ENCODE measurements at regions not wholly inside any gene's neighbourhood (a gene's known extent, or its start where the extent isn't known, plus 50 kb on each side); places are given as distances from the start of the nearest gene placed in this dataset.

DNA sequence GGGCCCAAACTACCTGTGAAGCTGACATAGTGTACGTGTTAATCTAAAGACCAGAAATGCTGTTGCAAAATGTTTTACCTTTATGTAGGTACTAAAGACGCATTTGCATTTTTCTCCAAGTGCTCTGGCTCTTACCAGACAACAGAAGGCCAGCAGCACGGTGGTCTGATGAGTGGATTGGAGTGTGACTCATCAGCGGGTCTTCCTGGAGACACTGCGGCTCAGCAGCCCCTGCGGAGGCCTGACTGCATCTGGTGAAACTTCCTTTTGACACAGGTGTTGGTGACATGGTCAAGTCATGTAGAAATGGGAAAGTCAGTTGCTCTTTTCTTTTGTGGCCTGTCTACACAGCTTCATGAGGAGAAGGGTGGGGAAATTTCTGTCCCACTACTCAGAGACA is 723.6 kb downstream of the INHBA start:
- Histone ChIP-seq H3K27me3 (ENCODE audit: low read length) (no peaks in the 10 kb centered on the region), H4K20me1 (ENCODE audit: low read depth, low read length) (no peaks in the 10 kb centered on the region), H3K27ac (ENCODE audit: low read depth, low read length) (no peak overlapping the region), H3K9me2 (replicated peaks; ENCODE audit: insufficient read depth, low read length) (no peaks in the 10 kb centered on the region), H3K4me3 (ENCODE audit: insufficient read depth, low read length, poor library complexity, severe bottlenecking) (no peak overlapping the region), H3K4me2 (ENCODE audit: low read depth, low read length, poor library complexity, severe bottlenecking) (no peak overlapping the region), H3K9me3 (ENCODE audit: insufficient read depth, low read length) (no peaks in the 10 kb centered on the region), H2AFZ (ENCODE audit: low read depth, low read length, severe bottlenecking) (no peak overlapping the region), H3F3A (ENCODE audit: insufficient read depth) (no peaks in the 10 kb centered on the region), H3K9ac (ENCODE audit: low read length) (no peak overlapping the region), H3K79me2 (ENCODE audit: insufficient read depth, low read length) (no peaks in the 10 kb centered on the region), H3K36me3 (ENCODE audit: low read length) (no peaks in the 10 kb centered on the region)
- TF ChIP-seq EZH2phosphoT487 (conservative IDR thresholded peaks at IDR 0.05; ENCODE audit: low read length): no peak
- TF ChIP-seq, protein P1, sequence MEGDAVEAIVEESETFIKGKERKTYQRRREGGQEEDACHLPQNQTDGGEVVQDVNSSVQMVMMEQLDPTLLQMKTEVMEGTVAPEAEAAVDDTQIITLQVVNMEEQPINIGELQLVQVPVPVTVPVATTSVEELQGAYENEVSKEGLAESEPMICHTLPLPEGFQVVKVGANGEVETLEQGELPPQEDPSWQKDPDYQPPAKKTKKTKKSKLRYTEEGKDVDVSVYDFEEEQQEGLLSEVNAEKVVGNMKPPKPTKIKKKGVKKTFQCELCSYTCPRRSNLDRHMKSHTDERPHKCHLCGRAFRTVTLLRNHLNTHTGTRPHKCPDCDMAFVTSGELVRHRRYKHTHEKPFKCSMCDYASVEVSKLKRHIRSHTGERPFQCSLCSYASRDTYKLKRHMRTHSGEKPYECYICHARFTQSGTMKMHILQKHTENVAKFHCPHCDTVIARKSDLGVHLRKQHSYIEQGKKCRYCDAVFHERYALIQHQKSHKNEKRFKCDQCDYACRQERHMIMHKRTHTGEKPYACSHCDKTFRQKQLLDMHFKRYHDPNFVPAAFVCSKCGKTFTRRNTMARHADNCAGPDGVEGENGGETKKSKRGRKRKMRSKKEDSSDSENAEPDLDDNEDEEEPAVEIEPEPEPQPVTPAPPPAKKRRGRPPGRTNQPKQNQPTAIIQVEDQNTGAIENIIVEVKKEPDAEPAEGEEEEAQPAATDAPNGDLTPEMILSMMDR (IDR thresholded peaks at IDR 0.05; ENCODE audit: insufficient read depth, low read length, poor library complexity, severe bottlenecking): no peak

- no peak overlapping the region for H2AFZ ChIP-seq (ENCODE audit: low read depth, low read length, severe bottlenecking)
- no peak overlapping the region for H3K4me3 ChIP-seq (ENCODE audit: insufficient read depth, low read length, poor library complexity, severe bottlenecking)
- H3K27me3 ChIP-seq (ENCODE audit: low read length): no peaks in the 10 kb centered on the region
- H3K9me3 ChIP-seq (ENCODE audit: insufficient read depth, low read length): no peaks in the 10 kb centered on the region
- H3K36me3 ChIP-seq (ENCODE audit: low read length): no peaks in the 10 kb centered on the region
- no peak overlapping the region for H3K9ac ChIP-seq (ENCODE audit: low read length)
- no peaks in the 10 kb centered on the region for H3K9me2 ChIP-seq (replicated peaks; ENCODE audit: insufficient read depth, low read length)
- TF ChIP-seq, protein P1 (IDR thresholded peaks at IDR 0.05; ENCODE audit: insufficient read depth, low read length, poor library complexity, severe bottlenecking): no peak
- TF ChIP-seq EZH2phosphoT487 (conservative IDR thresholded peaks at IDR 0.05; ENCODE audit: low read length): no peak
- H3F3A ChIP-seq (ENCODE audit: insufficient read depth): no peaks in the 10 kb centered on the region
- no peak overlapping the region for H3K4me2 ChIP-seq (ENCODE audit: low read depth, low read length, poor library complexity, severe bottlenecking)
- no peak overlapping the region for H3K27ac ChIP-seq (ENCODE audit: low read depth, low read length)
- H3K79me2 ChIP-seq (ENCODE audit: insufficient read depth, low read length): no peaks in the 10 kb centered on the region
- no peaks in the 10 kb centered on the region for H4K20me1 ChIP-seq (ENCODE audit: low read depth, low read length)
Observed at GRCh38 chr7:40978047-40978446, 724.8 kb downstream of the INHBA start.

DNA sequence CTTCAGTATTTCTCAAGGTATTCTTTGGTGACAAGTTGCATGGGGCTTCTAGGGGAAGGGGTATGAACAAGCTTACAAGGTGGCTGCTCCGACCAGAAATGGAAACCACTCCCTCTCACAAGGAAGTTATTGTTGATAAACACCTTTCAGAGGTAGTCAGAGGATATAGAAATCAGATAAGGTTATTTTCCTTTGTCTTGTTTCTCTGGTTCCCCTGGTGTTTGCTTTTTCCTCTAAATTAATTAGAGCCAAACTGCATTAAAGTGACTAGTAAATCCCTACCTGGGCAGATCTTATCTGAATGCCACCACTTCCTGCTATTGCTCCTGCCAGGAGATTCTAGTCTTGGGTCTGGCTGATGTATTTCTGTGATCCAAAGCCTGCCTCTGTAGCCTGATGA is 725.4 kb downstream of the INHBA start:
- Histone ChIP-seq H3K9ac (ENCODE audit: low read length) (no peak overlapping the region), H3K4me3 (ENCODE audit: insufficient read depth, low read length, poor library complexity, severe bottlenecking) (no peak overlapping the region), H3K27me3 (ENCODE audit: low read length) (no peaks in the 10 kb centered on the region), H3K9me3 (ENCODE audit: insufficient read depth, low read length) (no peaks in the 10 kb centered on the region), H3K36me3 (ENCODE audit: low read length) (no peaks in the 10 kb centered on the region), H3K79me2 (ENCODE audit: insufficient read depth, low read length) (no peaks in the 10 kb centered on the region), H3K27ac (ENCODE audit: low read depth, low read length) (no peak overlapping the region), H4K20me1 (ENCODE audit: low read depth, low read length) (no peaks in the 10 kb centered on the region), H3K4me2 (ENCODE audit: low read depth, low read length, poor library complexity, severe bottlenecking) (no peak overlapping the region), H2AFZ (ENCODE audit: low read depth, low read length, severe bottlenecking) (no peak overlapping the region), H3K9me2 (replicated peaks; ENCODE audit: insufficient read depth, low read length) (no peaks in the 10 kb centered on the region), H3F3A (ENCODE audit: insufficient read depth) (no peaks in the 10 kb centered on the region)
- TF ChIP-seq, protein P1 (IDR thresholded peaks at IDR 0.05; ENCODE audit: insufficient read depth, low read length, poor library complexity, severe bottlenecking): no peak
- no peak for TF ChIP-seq EZH2phosphoT487 (conservative IDR thresholded peaks at IDR 0.05; ENCODE audit: low read length)

All from SU-DHL-6 (cell line).